SK-N-SH treated with all-trans-retinoic acid at 6 μM for 48 hours (cell line): ENCODE measurements at regions not wholly inside any gene's neighbourhood (a gene's known extent, or its start where the extent isn't known, plus 50 kb on each side); places are given as distances from the start of the nearest gene placed in this dataset.

ENCODE experiments used
- CSDC2 ChIP-seq: fragments of 250-450 bp; sonication (Bioruptor Pico); IDR thresholded peaks from 2 replicates; pipeline ENCODE4 v1.5.0; 2020; ENCODE audit warnings: mild to moderate bottlenecking, moderate library complexity
- ISL1 ChIP-seq: fragments of 250-450 bp; sonication (Bioruptor Pico); IDR thresholded peaks from 2 replicates; pipeline ENCODE4 v2.1.2; 2022; ENCODE audit warnings: mild to moderate bottlenecking, moderate library complexity
- RARB ChIP-seq: fragments of 250-450 bp; sonication (Bioruptor Pico); IDR thresholded peaks from 2 replicates; pipeline ENCODE4 v1.8.0; 2021; ENCODE audit warnings: mild to moderate bottlenecking, moderate library complexity
- SNAI2 ChIP-seq: fragments of 250-450 bp; sonication (Bioruptor Pico); IDR thresholded peaks from 2 replicates; pipeline ENCODE4 v1.5.0; 2020; ENCODE audit warnings: mild to moderate bottlenecking, moderate library complexity
- TSHZ2 ChIP-seq: fragments of 250-450 bp; sonication (Bioruptor Pico); IDR thresholded peaks from 2 replicates; pipeline ENCODE4 v1.5.0; 2020; ENCODE audit warnings: mild to moderate bottlenecking, moderate library complexity
- ZFP3 ChIP-seq: fragments of 250-450 bp; sonication (Bioruptor Pico); IDR thresholded peaks from 2 replicates; pipeline ENCODE4 v1.5.0; 2020; ENCODE audit warnings: mild to moderate bottlenecking, moderate library complexity
- ZNF565 ChIP-seq: fragments of 450-650 bp; formaldehyde crosslinking; conservative IDR thresholded peaks from 2 replicates; pipeline ENCODE4 v1.5.0; 2020; ENCODE audit warnings: low read depth, mild to moderate bottlenecking, moderate library complexity
- TF ChIP-seq, protein P1 (sequence below): fragments of 250-450 bp; sonication (Bioruptor Pico); IDR thresholded peaks from 2 replicates; pipeline ENCODE4 v1.8.0; 2020; ENCODE audit warnings: mild to moderate bottlenecking, moderate library complexity, borderline replicate concordance

DNA sequence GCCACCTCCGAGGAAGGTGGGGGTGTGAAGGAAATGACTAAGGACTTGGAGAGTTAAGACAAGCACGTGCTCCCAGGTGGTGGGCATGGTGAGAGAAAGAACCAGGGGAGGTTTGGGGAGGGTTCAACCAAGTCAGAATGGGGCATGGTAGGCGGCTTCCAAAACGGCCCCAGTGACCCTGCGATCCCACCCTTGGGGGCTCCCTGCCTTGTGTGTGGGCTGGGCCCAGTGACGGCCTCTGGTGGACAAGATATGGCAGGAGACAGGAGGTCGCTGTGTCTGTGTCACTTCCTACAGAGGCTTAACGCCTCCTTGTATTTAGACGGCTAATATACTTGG lies 51.3 kb upstream of the IRX4 start:
- TF ChIP-seq ISL1 (no peak), RARB (CRISPR knock-in tag) (no peak), TSHZ2 (CRISPR knock-in tag) (no peak), ZNF565 (CRISPR knock-in tag) (no peak), SNAI2 (CRISPR knock-in tag) (no peak), CSDC2 (CRISPR knock-in tag) (no peak), ZFP3 (CRISPR knock-in tag) (no peak)
- TF ChIP-seq, protein P1, sequence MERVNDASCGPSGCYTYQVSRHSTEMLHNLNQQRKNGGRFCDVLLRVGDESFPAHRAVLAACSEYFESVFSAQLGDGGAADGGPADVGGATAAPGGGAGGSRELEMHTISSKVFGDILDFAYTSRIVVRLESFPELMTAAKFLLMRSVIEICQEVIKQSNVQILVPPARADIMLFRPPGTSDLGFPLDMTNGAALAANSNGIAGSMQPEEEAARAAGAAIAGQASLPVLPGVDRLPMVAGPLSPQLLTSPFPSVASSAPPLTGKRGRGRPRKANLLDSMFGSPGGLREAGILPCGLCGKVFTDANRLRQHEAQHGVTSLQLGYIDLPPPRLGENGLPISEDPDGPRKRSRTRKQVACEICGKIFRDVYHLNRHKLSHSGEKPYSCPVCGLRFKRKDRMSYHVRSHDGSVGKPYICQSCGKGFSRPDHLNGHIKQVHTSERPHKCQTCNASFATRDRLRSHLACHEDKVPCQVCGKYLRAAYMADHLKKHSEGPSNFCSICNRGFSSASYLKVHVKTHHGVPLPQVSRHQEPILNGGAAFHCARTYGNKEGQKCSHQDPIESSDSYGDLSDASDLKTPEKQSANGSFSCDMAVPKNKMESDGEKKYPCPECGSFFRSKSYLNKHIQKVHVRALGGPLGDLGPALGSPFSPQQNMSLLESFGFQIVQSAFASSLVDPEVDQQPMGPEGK (CRISPR knock-in tag): no peak
